Sigmoid colon (tissue), 4 donors: ENCODE measurements at regions not wholly inside any gene's neighbourhood (a gene's known extent, or its start where the extent isn't known, plus 50 kb on each side); places are given as distances from the start of the nearest gene placed in this dataset.

Source experiments
- POLR2AphosphoS5 ChIP-seq, 4 donors: sonication (generic); formaldehyde crosslinking; IDR thresholded peaks; one replicate each; pipeline ENCODE4 v1.6.1; 2017; ENCODE audit warnings: antibody characterized with exemption in 4 of 4
- TF ChIP-seq, protein P1 (sequence below), 4 experiments: fragments of 450-650 bp in 3 of 4; fragments of 200-600 bp in 1 of 4; IDR thresholded peaks; one replicate each; pipeline ENCODE4 v1.5.1; 2016 to 2019; ENCODE audit warnings: antibody characterized with exemption in 4 of 4, mild to moderate bottlenecking in 3 of 4, moderate library complexity in 2 of 4

DNA sequence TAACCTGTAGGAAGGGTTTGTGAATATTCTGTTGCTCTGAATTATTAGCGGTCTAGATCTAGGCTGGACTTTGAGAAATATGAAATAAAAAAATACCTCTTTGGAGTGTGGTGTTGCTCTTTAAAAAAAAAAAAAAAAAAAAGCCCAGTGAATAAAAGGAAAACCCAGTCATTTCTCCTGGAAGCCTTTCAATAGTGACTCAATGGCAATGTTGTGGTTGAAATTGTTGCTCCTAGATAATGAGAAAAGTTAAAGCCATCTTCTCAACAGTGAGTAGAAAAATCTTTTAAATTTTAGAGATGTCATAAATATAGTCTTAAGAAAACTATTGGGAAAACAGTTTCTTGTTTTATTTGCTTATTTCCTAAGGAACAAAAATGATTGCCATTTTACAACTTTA, 135.3 kb downstream of the RFC3 start:
- TF ChIP-seq, protein P1, sequence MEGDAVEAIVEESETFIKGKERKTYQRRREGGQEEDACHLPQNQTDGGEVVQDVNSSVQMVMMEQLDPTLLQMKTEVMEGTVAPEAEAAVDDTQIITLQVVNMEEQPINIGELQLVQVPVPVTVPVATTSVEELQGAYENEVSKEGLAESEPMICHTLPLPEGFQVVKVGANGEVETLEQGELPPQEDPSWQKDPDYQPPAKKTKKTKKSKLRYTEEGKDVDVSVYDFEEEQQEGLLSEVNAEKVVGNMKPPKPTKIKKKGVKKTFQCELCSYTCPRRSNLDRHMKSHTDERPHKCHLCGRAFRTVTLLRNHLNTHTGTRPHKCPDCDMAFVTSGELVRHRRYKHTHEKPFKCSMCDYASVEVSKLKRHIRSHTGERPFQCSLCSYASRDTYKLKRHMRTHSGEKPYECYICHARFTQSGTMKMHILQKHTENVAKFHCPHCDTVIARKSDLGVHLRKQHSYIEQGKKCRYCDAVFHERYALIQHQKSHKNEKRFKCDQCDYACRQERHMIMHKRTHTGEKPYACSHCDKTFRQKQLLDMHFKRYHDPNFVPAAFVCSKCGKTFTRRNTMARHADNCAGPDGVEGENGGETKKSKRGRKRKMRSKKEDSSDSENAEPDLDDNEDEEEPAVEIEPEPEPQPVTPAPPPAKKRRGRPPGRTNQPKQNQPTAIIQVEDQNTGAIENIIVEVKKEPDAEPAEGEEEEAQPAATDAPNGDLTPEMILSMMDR (IDR thresholded peaks at IDR 0.05) = no peak
- no peak for TF ChIP-seq POLR2AphosphoS5 (IDR thresholded peaks at IDR 0.05)
